NAMALWA (cell line): ENCODE measurements at regions not wholly inside any gene's neighbourhood (a gene's known extent, or its start where the extent isn't known, plus 50 kb on each side); places are given as distances from the start of the nearest gene placed in this dataset.
A peak's percentile ranks its signal among the peaks of the same experiment; 100 is the strongest.
"Not testable (repeated sequence)": the region's sequence is repeated elsewhere in the genome, so short reads cannot be mapped to it uniquely, and the experiment has no call there.

Source experiments
- DNase-seq: peaks from one replicate; pipeline ENCODE4 v3.0.0-alpha.2; 2015; ENCODE audit warnings: low spot score

- peak; percentile 64 for DNase-seq
Observed at GRCh38 chr10:3874990-3875841, 90.2 kb upstream of the KLF6 start.

- DNase-seq = not testable (repeated sequence)
Observed at GRCh38 chr10:3874610-3874989, 89.6 kb upstream of the KLF6 start.

GRCh38 chr10:3873728-3874461, 88.9 kb upstream of the KLF6 start:
- DNase-seq = peak; percentile 92

GRCh38 chr10:3872712-3873329, 87.8 kb upstream of the KLF6 start:
- no peak for DNase-seq

DNA sequence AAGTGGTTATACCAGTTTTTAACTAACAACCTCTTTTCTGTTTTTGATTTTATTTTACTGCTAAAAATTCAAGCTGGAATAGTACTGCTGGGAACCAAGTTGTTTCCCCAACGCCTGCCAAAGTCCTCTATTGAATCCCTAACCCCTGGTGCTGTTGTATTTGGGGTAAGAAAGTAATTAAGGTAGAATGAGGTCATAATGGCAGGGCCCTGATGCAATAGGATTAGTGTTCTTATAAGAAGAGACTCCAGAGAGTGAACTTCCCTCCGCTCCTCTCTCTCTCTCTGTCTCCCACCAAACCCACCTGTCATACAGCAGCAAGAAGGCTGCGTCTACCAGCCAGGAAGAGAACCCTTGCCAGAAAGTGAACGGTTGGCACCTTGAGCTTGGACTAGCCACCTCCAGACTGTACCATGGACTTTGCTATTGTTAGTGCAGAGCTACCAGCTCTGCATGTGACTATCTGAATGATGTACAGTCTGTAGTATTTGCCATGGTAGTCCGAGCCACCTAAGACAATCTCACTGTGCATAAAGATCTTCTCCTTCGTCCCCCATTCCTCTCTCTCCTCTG, 86.5 kb upstream of the KLF6 start:
- no peak for DNase-seq

DNA sequence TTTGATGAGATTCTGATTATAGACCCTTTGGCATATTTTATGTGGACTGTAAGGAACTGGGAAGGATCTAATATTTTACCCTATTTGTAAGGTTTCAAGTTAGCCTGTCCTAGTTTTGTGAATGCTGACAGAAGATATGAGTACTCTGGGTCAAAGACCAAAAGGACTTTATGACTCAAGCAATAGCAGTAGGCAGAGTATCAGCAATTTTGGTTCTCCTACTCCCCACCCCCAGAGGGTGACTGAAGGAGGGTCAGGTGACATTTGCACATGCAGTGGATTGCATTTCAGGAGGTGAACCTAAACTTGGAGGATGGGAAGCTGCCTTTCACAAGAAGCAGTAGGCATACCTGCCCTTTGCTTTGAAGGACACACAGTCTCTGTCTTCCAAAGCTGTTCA, 84.0 kb upstream of the KLF6 start:
- no peak for DNase-seq

- DNase-seq = peak; percentile 22
Observed at GRCh38 chr10:3868271-3868664, 83.3 kb upstream of the KLF6 start.

- no peak for DNase-seq
Observed at GRCh38 chr10:3867454-3868270, 82.7 kb upstream of the KLF6 start.

DNA sequence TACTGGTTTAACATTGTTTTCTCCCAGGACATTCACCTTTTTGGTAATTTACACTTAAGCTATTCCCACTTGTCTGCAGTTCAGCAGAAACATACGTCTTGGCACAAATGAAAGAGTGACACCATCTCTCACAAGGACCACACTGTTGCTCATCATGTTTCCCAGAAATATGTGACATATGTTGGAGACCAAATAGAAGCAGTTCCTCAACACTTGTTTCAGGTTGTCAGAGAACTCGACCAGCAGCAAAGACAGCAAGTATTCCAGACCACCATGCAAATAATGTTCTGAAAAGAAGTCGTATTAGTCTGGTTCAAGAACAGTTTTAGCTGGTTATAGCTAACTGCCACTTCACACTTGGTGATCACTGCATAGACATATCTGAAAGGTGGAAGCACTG, 81.3 kb upstream of the KLF6 start:
- no peak for DNase-seq

DNA sequence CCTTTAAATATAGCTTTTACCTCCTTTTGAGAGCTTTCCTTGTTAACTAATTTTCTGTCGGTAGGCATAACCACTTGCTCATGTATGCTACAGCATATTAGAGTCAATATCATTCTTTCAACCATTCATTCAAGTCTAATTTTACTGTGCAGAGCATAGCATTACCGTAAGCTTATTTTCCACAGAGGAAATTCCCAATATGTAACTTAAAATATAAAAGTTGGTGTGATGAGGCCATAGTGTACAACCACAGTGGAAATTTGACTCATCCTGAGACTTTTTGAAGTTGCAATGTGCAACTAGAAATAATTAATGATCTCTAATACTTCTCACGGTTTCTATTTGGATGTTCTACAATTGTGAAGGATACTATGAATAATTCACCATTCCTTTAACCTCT, 80.6 kb upstream of the KLF6 start:
- DNase-seq = no peak

GRCh38 chr10:3861795-3862194, 76.8 kb upstream of the KLF6 start:
- no peak for DNase-seq

GRCh38 chr10:3858051-3858845, 73.2 kb upstream of the KLF6 start:
- DNase-seq = no peak

DNA sequence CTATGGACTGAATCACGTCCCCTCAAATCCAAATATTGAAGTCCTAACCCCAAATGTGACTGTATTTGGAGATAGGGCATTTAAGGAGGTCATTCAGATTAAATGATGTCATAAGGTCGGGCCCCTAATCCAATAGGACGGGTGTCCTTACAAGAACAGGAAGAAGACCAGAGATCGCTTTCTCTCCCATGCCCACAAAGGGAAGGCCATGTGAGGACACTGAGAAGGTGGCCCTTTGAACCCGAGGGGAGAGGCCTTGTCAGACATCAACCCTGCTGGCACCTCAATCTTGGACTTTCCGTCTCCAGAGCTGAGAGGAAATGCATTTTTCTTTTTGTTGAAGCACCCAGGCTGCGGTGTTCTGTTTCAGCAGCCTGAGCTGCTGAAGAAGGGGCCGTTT, 72.3 kb upstream of the KLF6 start:
- DNase-seq = no peak

- DNase-seq = no peak
Observed at GRCh38 chr10:3856593-3856992, 71.6 kb upstream of the KLF6 start.

DNA sequence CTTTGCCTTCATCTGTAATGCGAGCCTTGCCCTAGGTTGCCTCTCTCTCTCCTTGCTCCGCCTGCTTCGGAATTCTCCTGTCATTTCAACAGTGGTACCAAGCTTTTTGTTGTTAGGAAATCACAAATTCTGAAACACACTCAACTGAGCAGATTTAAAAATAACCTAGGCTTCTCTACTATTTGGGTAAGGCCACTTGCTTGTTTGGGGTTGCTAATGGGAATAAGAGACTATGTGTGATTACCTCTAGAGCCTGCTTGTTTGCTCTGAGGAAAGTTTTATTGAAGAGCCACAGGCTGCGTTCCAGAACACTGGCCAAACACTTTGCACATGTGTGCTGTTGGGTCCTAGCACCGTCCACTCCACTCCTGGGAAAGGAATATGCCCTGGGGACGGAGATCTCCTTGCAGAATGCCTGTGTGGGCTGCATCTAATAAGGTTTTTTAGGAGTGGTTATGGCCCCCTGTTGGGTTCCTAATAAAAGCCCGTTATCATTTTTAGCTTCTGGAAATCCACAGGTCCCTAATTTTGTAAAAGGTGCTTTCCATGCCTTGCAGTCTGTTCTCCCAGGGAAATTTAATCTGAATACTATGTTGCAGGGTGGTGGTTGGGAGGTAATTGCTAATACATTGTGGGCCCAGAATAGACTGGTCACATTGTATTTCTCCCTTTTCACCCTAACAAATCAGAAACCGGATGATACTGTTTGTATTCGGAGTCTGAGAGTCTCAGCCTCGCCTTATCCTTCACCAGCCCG, 68.7 kb upstream of the KLF6 start:
- no peak for DNase-seq

DNA sequence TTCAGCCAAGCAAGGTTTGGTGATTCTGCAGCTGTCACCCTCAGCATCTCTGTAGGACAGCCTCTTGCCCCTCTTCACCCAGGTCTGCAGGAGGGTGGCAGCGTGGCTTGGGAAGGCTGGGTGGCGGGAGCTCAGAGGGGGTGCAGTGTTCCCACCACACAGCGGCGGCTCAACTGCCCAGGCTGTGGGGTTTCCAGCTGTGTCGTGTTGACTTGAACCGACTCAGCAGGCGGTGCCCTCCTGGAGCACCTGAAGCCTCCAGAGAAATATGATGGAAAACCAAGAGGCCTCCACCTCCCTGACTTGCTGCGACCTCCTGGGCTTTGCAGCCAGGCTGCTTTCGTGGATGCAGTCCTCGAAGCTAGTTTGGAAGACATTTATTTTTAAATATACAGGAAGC, 68.0 kb upstream of the KLF6 start:
- DNase-seq = no peak

DNA sequence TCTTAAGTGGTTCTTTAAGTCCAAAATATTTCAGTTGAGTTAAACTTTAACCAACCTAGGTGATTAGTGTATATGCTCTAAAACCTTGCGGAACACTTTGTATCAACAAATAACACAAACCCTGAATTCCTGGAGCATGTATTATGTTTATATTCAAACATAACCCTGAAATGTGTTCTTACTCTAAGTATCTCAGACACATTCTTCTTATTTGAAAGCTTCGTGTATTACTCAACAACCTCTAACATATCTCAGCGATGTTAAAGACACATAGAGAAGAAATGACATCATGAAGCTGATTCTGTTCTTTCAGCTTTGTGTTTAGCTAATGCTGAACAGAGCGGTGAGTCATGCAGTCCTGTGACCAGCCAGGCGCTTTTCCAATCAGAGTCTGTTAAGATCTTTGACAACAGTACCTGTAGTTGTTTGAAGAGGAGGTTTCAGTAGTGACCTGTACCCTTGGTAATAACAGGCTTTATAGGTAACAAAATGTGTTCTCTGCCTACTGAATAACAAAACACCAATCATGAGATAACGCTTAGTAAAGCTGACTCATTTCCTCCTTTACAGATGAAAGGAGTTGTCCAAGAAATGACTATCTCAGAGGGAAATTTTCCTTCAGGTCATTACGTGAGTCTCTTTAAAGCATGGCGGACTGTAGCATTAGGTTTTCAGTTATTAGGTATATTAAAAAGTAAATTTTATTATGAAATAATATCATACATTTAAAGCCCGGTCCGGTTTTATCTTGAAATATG, 67.3 kb upstream of the KLF6 start:
- DNase-seq = no peak

DNA sequence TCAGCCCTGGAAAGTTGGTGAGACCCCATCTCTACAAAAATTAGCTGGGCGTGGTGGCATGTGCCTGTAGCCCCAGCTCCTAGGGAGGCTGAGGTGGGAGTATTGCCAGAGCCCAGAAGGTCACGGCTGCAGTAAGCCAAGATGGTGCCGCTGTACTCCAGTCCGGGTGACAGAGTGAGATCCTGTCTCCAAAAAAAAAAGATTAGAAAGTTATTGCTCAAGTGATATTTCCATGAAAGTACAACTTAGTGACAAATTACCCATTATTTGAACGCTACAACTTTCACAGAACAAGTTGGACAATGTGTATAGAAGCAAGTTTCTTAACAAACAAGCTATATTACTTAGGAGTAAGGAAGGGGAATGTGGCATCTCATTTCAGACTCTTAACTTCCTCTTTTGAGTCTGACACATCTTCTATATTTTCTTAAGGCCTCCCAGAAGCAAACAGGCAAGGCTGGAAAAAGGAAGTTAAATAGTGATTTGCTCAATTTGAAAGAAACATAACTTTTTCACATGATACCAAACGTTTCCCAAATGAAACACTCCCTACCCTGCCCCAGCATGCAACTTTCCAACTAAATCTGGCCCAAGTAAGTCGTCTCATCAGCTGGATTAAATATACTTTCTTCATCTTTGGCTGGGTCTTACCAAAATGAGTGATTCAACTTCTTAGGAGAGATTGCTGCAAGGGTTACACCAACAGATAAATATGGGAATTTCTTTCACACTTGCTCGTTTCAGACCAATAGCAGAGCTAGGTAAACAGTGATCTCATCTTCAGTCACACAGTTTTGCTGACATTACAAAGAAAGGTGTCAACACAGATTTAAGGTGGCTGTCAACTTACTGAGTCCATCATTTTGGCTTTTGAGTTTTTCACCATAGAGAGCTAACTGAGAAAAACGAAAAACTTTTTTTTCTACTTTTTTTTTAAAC, 66.3 kb upstream of the KLF6 start:
- DNase-seq = peak; percentile 33
